Esophagus muscularis mucosa (tissue), 4 donors: ENCODE measurements at regions not wholly inside any gene's neighbourhood (a gene's known extent, or its start where the extent isn't known, plus 50 kb on each side); places are given as distances from the start of the nearest gene placed in this dataset.

Source experiments
- CTCF ChIP-seq, 3 experiments: fragments of 200-600 bp in 2 of 3; fragments of 450-650 bp in 1 of 3; sonication (generic) in 2 of 3; IDR thresholded peaks; one replicate each; pipeline ENCODE4 v1.5.1; 2017 to 2019; ENCODE audit warnings: antibody characterized with exemption in 3 of 3, mild to moderate bottlenecking in 2 of 3, moderate library complexity in 1 of 3
- EP300 ChIP-seq: sonication (generic); formaldehyde crosslinking; IDR thresholded peaks from one replicate; pipeline ENCODE4 v1.6.1; 2017; ENCODE audit warnings: antibody characterized with exemption
- POLR2A ChIP-seq: fragments of 450-650 bp; IDR thresholded peaks from one replicate; pipeline ENCODE4 v1.6.1; 2017; ENCODE audit warnings: antibody characterized with exemption, moderate library complexity, mild to moderate bottlenecking, low read depth
- POLR2AphosphoS5 ChIP-seq, 2 donors: sonication (generic); formaldehyde crosslinking; IDR thresholded peaks; one replicate each; pipeline ENCODE4 v1.6.1; 2017; ENCODE audit warnings: antibody characterized with exemption in 2 of 2

DNA sequence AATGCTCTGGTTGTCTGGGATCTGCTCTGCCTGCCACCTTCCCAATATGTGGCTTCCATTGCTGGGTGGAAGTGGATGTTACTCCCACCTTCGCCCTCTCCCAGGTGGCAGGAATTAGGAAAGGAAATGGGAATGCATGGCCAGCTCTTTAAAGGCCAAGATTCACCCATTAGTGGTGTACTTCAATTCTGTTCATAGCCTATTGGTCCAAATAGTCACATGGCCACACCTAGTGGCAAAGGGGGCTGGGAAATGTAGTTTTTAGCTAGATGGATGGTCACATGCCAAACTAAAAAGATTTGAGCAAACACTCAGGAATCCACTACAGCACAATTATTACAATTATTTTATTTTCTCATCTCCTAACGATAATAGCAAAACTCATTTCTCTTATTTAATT is 135.1 kb downstream of the NPY start:
- TF ChIP-seq EP300 (no peak), POLR2A (no peak), CTCF (IDR thresholded peaks at IDR 0.05) (no peak), POLR2AphosphoS5 (IDR thresholded peaks at IDR 0.05) (no peak)
